ENCODE measurements at regions not wholly inside any gene's neighbourhood (a gene's known extent, or its start where the extent isn't known, plus 50 kb on each side); places are given as distances from the start of the nearest gene placed in this dataset.
"Not testable (repeated sequence)": the region's sequence is repeated elsewhere in the genome, so short reads cannot be mapped to it uniquely, and the experiment has no call there.

DNA sequence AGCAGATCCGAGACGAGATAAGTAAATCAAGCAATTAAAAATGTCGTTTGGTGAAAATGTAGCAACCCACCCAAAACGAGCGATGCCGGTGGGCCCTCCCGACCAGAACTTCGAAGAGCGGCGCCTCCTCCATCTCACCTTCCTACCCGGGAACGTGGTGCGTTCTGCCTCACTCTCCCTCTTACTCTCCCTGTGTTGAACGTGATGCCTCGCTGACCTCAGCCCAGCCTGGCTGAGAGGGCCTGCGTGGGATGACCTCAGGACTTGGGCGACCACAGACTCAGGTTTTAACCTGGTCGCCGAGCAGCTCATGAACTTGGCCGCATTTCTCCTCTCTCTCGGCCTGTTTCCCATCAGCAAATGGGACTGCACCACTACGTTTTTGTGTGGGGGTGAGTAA lies 69.7 kb upstream of the RPL38 start:
- Histone ChIP-seq H2AFZ (replicated peaks) (no peak overlapping the region), H3F3A (ENCODE audit: low read depth) (peaks cover 10% of the 10 kb centered on the region), H3K27ac (no peak overlapping the region), H4K20me1 (ENCODE audit: low read depth) (no peaks in the 10 kb centered on the region), H3K27me3 (no peaks in the 10 kb centered on the region), H3K9ac (no peak overlapping the region), H3K9me3 (ENCODE audit: low read depth) (no peaks in the 10 kb centered on the region), H3K36me3 (no peaks in the 10 kb centered on the region), H3K79me2 (ENCODE audit: low read depth) (no peaks in the 10 kb centered on the region), H3K4me1 (peaks cover 26% of the 10 kb centered on the region), H3K4me3 (no peak overlapping the region), H3K4me2 (no peak overlapping the region)
- Mint-ChIP-seq H3K9me3 (peaks cover 8% of the 10 kb centered on the region), H3K36me3 (peaks cover 1% of the 10 kb centered on the region), H3K4me3 (no peak overlapping the region), H3K4me1 (peaks cover 30% of the 10 kb centered on the region), H3K27ac (peak overlapping the region; percentile 87), H3K27me3 (ENCODE audit: insufficient read depth, low read depth) (peaks cover 10% of the 10 kb centered on the region)
- TF ChIP-seq EZH2 (IDR thresholded peaks at IDR 0.05) (no peak), EZH2phosphoT487 (IDR thresholded peaks at IDR 0.05) (no peak), CTCF (IDR thresholded peaks at IDR 0.05) (no peak)
- no peak for DNase-seq (ENCODE audit: low spot score)

DNA sequence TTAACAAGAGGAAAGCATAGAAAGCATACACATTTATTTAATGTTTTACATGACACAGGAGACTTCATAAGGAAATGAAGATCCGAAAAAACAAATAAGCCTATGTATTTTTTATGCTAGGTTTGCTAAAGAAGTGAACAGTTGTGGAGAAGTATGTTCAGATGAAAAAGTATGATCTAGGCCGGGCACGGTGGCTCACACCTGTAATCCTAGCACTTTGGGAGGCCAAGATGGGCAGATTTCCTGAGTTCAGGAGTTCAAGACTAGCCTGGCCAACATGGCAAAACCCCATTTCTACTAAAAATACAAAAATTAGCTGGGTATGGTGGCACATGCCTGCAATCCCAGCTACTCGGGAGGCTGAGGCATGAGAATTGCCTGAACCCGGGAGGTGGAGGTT lies 69.2 kb upstream of the RPL38 start:
- not testable (repeated sequence) for H3K4me2 ChIP-seq; H3K36me3 Mint-ChIP-seq; H3K27me3 ChIP-seq; DNase-seq (ENCODE audit: low spot score); H3K27ac ChIP-seq; H3K9ac ChIP-seq; H4K20me1 ChIP-seq (ENCODE audit: low read depth); H3K4me3 Mint-ChIP-seq; H3K36me3 ChIP-seq; H2AFZ ChIP-seq (replicated peaks); H3K79me2 ChIP-seq (ENCODE audit: low read depth); H3K27me3 Mint-ChIP-seq (ENCODE audit: insufficient read depth, low read depth); H3K4me3 ChIP-seq; H3K9me3 ChIP-seq (ENCODE audit: low read depth)
- H3K4me1 Mint-ChIP-seq = peaks cover 30% of the 10 kb centered on the region
- H3K9me3 Mint-ChIP-seq = peaks cover 12% of the 10 kb centered on the region
- Histone ChIP-seq H3F3A (ENCODE audit: low read depth) (peaks cover 10% of the 10 kb centered on the region), H3K4me1 (peaks cover 26% of the 10 kb centered on the region)
- H3K27ac Mint-ChIP-seq = peak overlapping the region; percentile 87

DNA sequence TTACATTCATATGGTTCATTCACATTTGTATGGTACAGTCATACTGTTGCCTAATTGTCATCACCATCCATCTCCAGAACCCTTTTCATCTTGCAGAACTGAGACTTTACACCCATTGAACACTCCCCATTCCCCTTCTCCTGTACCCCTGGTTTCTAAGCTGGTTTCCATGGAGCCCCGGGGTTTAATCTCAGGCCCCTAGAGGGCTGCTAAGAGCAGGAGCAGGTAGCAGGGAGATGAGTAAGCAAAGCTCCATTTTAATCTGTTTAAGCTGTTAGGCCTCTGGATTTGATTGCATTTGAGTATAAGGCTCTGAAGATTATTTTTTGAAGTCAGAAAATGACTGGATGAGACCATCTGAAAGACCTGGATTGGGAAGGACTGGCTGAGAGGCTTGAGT lies 68.5 kb upstream of the RPL38 start:
- Mint-ChIP-seq H3K4me1 (peaks cover 29% of the 10 kb centered on the region), H3K27ac (no peak overlapping the region), H3K36me3 (peaks cover 1% of the 10 kb centered on the region), H3K27me3 (ENCODE audit: insufficient read depth, low read depth) (peaks cover 9% of the 10 kb centered on the region), H3K9me3 (peaks cover 17% of the 10 kb centered on the region), H3K4me3 (no peak overlapping the region)
- Histone ChIP-seq H2AFZ (replicated peaks) (no peak overlapping the region), H3K4me3 (no peak overlapping the region), H3K27me3 (no peaks in the 10 kb centered on the region), H3K79me2 (ENCODE audit: low read depth) (no peaks in the 10 kb centered on the region), H3K4me2 (peak overlapping the region; percentile 22), H3K27ac (no peak overlapping the region), H3F3A (ENCODE audit: low read depth) (peaks cover 10% of the 10 kb centered on the region), H3K36me3 (no peaks in the 10 kb centered on the region), H3K4me1 (peaks cover 26% of the 10 kb centered on the region), H3K9me3 (ENCODE audit: low read depth) (peaks cover 6% of the 10 kb centered on the region), H3K9ac (no peak overlapping the region), H4K20me1 (ENCODE audit: low read depth) (no peaks in the 10 kb centered on the region)
- no peak for DNase-seq (ENCODE audit: low spot score)
- TF ChIP-seq EZH2 (IDR thresholded peaks at IDR 0.05) (no peak), EZH2phosphoT487 (IDR thresholded peaks at IDR 0.05) (no peak), CTCF (IDR thresholded peaks at IDR 0.05) (no peak)

DNA sequence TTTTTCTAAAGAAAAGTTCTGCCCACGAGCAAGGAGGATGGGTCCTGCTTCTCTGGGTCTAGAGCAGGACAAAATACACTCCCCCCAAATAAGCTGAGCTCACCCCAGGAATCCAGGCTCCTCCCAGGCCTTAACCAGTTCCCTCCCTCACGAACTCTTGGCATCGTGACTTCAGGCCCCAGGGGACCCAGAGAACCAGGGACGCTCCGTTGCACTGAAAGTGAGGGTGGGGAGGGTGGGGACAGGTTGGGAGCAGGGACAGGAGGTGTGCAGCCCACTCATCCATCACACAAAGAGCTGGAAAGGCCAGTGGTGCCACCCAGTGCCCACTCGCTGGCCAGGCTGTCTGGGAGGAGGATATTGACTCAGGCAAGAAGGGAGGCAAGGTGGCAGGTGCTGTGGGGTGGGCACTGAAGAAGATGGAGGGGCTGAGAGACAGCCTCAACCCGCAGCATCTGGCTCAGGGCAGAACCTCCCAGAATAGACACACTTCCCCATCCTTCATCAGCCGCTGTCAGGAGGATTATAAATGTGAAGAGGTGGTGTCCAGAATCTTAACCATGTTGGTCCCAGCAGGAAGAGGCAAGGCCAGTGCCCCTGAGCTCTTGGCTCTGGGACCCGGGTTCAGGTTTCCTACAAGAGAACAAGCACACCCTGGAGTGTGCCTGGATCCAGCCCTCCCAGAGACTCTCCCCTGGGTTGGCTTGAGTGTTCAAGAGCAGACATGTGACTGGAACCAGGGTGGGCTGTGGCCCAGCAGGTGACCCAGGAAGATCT lies 67.9 kb upstream of the RPL38 start:
- peaks cover 1% of the 10 kb centered on the region for H3K36me3 Mint-ChIP-seq
- no peaks in the 10 kb centered on the region for H3K36me3 ChIP-seq
- no peaks in the 10 kb centered on the region for H4K20me1 ChIP-seq (ENCODE audit: low read depth)
- no peak overlapping the region for H3K27ac Mint-ChIP-seq
- no peak overlapping the region for H3K4me3 ChIP-seq
- H3K9me3 ChIP-seq (ENCODE audit: low read depth) = peaks cover 6% of the 10 kb centered on the region
- peaks cover 28% of the 10 kb centered on the region for H3K4me1 Mint-ChIP-seq
- DNase-seq (ENCODE audit: low spot score) = no peak
- H3K27me3 ChIP-seq = no peaks in the 10 kb centered on the region
- TF ChIP-seq EZH2 (IDR thresholded peaks at IDR 0.05) (no peak), CTCF (IDR thresholded peaks at IDR 0.05) (no peak), EZH2phosphoT487 (IDR thresholded peaks at IDR 0.05) (no peak)
- H3K4me3 Mint-ChIP-seq = no peak overlapping the region
- peaks cover 10% of the 10 kb centered on the region for H3F3A ChIP-seq (ENCODE audit: low read depth)
- H3K79me2 ChIP-seq (ENCODE audit: low read depth) = no peaks in the 10 kb centered on the region
- H3K27ac ChIP-seq = no peak overlapping the region
- H3K27me3 Mint-ChIP-seq (ENCODE audit: insufficient read depth, low read depth) = peaks cover 9% of the 10 kb centered on the region
- H3K4me2 ChIP-seq = peak overlapping the region; percentile 22
- no peak overlapping the region for H2AFZ ChIP-seq (replicated peaks)
- H3K9ac ChIP-seq = no peak overlapping the region
- peaks cover 26% of the 10 kb centered on the region for H3K4me1 ChIP-seq
- H3K9me3 Mint-ChIP-seq = peaks cover 22% of the 10 kb centered on the region

All from neural progenitor cell (in vitro differentiated cells).